Keratinocyte (primary cell): ENCODE measurements at regions not wholly inside any gene's neighbourhood (a gene's known extent, or its start where the extent isn't known, plus 50 kb on each side); places are given as distances from the start of the nearest gene placed in this dataset.

Source experiments
- DNase-seq: peaks from one replicate; pipeline ENCODE4 v3.0.0-alpha.2; 2011; ENCODE audit warnings: low read depth, missing footprints, low spot score
- FAIRE-seq: peaks from 2 replicates; lab custom pipeline; 2011; peaks lifted over from hg19 to GRCh38; lab: Jason Lieb, UNC
- H2AFZ ChIP-seq: 2 replicates; pipeline ENCODE4 v1.6.0; 2012; ENCODE audit warnings: low read length, control low read depth, inconsistent platforms; ENCODE audit not compliant: control insufficient read depth
- H3K27ac ChIP-seq: 2 replicates; pipeline ENCODE4 v1.5.1; 2011; ENCODE audit warnings: low read length; ENCODE audit not compliant: control insufficient read depth, insufficient read depth
- H3K27me3 ChIP-seq: 3 replicates; pipeline ENCODE4 v1.6.0; 2011; ENCODE audit warnings: low read length; ENCODE audit not compliant: control insufficient read depth, insufficient read depth; ENCODE audit errors: extremely low read depth
- H3K36me3 ChIP-seq, 2 experiments: 2 replicates in 1 of 2; 3 replicates in 1 of 2; pipeline ENCODE4 v1.5.1; 2011; ENCODE audit warnings: low read length in 2 of 2, mild to moderate bottlenecking in 1 of 2; ENCODE audit not compliant: control insufficient read depth in 2 of 2, insufficient read depth in 2 of 2; ENCODE audit errors: extremely low read depth in 1 of 2
- H3K4me1 ChIP-seq: 3 replicates; pipeline ENCODE4 v1.5.1; 2011; ENCODE audit warnings: low read length; ENCODE audit not compliant: control insufficient read depth, insufficient read depth; ENCODE audit errors: extremely low read depth
- H3K4me2 ChIP-seq: 3 replicates; pipeline ENCODE4 v1.6.0; 2011; ENCODE audit warnings: low read depth, low read length; ENCODE audit not compliant: control insufficient read depth, insufficient read depth; ENCODE audit errors: extremely low read depth
- H3K4me3 ChIP-seq, 3 experiments: fragments of 200-600 bp in 1 of 3; sonication (generic) in 1 of 3; 2 replicates in 2 of 3; 3 replicates in 1 of 3; pipeline ENCODE4 v1.5.1; 2011 to 2016; ENCODE audit warnings: low read length in 3 of 3, mild to moderate bottlenecking in 3 of 3, control low read depth in 2 of 3, inconsistent platforms in 1 of 3, low read depth in 1 of 3, mixed read lengths in 1 of 3, mixed run types in 1 of 3, moderate library complexity in 1 of 3; ENCODE audit not compliant: control insufficient read depth in 2 of 3, insufficient read depth in 2 of 3; ENCODE audit errors: extremely low read depth in 1 of 3
- H3K79me2 ChIP-seq: 2 replicates; pipeline ENCODE4 v1.6.0; 2012; ENCODE audit warnings: low read length; ENCODE audit not compliant: control insufficient read depth, insufficient read depth
- H3K9ac ChIP-seq: 3 replicates; pipeline ENCODE4 v1.6.0; 2011; ENCODE audit warnings: low read length; ENCODE audit not compliant: control insufficient read depth, insufficient read depth; ENCODE audit errors: extremely low read depth
- H3K9me1 ChIP-seq: 3 replicates; pipeline ENCODE4 v1.6.0; 2011; ENCODE audit warnings: low read length; ENCODE audit not compliant: control insufficient read depth, insufficient read depth; ENCODE audit errors: extremely low read depth
- H3K9me3 ChIP-seq: 2 replicates; pipeline ENCODE4 v1.5.1; 2012; ENCODE audit warnings: low read depth, low read length; ENCODE audit not compliant: control insufficient read depth
- H4K20me1 ChIP-seq: 3 replicates; pipeline ENCODE4 v1.6.0; 2011; ENCODE audit warnings: low read length; ENCODE audit not compliant: control insufficient read depth, insufficient read depth; ENCODE audit errors: extremely low read depth
- EZH2 ChIP-seq: IDR thresholded peaks from one replicate; pipeline ENCODE4 v1.6.1; 2012; ENCODE audit warnings: inconsistent platforms, mild to moderate bottlenecking, low read length, moderate library complexity
- dilution Hi-C: fragments of 300-500 bp; cut with MboI; formaldehyde crosslinking; loops from one replicate; pipeline ENCODE4 v1.7.0; 2020; ENCODE audit warnings: low sequenced_read_pairs; ENCODE audit not compliant: extremely low pct_ligation_motif_present
- TF ChIP-seq, protein P1 (sequence below), 3 experiments: IDR thresholded peaks in 1 of 3; conservative IDR thresholded peaks in 1 of 3; optimal IDR thresholded peaks in 1 of 3; 2 replicates in 2 of 3; 3 replicates in 1 of 3; pipeline versions ENCODE3 to v1.5.1; 2011; ENCODE audit warnings: low read length in 3 of 3, mild to moderate bottlenecking in 3 of 3, moderate library complexity in 2 of 3, control low read depth in 1 of 3, inconsistent platforms in 1 of 3; ENCODE audit not compliant: insufficient read depth in 2 of 3; ENCODE audit errors: extremely low read depth in 1 of 3

DNA sequence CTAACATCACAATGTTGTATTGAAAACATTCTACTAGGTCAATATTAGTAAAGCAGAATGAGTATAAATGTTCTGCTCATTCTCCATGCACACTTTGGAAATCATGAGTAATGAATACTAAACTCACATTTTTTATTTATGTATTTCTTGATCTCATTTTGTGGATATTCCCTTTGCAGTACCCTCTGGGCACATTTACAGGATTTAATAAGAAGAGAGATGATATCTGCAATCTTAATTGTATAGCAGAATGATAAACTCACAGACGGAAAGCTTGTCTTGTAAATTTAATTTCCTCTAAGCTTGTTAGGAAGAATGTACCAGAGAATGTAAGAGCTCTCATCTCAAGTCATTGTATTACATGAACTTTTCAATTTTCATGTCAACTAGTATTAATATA lies 1279.7 kb downstream of the PCDH7 start:
- no peak overlapping the region for H3K4me2 ChIP-seq
- dilution Hi-C loops, result no loop called here
- no peak for FAIRE-seq
- H3K4me3 ChIP-seq, result no peak overlapping the region
- H3K9ac ChIP-seq, result no peak overlapping the region
- no peaks in the 10 kb centered on the region for H3K36me3 ChIP-seq
- DNase-seq, result no peak
- H3K79me2 ChIP-seq, result no peaks in the 10 kb centered on the region
- no peaks in the 10 kb centered on the region for H3K27me3 ChIP-seq
- no peak for TF ChIP-seq EZH2
- TF ChIP-seq, protein P1, sequence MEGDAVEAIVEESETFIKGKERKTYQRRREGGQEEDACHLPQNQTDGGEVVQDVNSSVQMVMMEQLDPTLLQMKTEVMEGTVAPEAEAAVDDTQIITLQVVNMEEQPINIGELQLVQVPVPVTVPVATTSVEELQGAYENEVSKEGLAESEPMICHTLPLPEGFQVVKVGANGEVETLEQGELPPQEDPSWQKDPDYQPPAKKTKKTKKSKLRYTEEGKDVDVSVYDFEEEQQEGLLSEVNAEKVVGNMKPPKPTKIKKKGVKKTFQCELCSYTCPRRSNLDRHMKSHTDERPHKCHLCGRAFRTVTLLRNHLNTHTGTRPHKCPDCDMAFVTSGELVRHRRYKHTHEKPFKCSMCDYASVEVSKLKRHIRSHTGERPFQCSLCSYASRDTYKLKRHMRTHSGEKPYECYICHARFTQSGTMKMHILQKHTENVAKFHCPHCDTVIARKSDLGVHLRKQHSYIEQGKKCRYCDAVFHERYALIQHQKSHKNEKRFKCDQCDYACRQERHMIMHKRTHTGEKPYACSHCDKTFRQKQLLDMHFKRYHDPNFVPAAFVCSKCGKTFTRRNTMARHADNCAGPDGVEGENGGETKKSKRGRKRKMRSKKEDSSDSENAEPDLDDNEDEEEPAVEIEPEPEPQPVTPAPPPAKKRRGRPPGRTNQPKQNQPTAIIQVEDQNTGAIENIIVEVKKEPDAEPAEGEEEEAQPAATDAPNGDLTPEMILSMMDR (optimal IDR thresholded peaks at IDR 0.05 in 1 of 3, IDR thresholded peaks at IDR 0.05 in 1 of 3, conservative IDR thresholded peaks at IDR 0.05 in 1 of 3; ENCODE audit: extremely low read depth in 1 of 3, insufficient read depth in 2 of 3, low read length in 3 of 3), result no peak
- H3K4me1 ChIP-seq, result no peaks in the 10 kb centered on the region
- no peak overlapping the region for H2AFZ ChIP-seq
- H3K27ac ChIP-seq, result no peak overlapping the region
- no peaks in the 10 kb centered on the region for H4K20me1 ChIP-seq
- H3K9me3 ChIP-seq, result no peaks in the 10 kb centered on the region
- no peaks in the 10 kb centered on the region for H3K9me1 ChIP-seq

DNA sequence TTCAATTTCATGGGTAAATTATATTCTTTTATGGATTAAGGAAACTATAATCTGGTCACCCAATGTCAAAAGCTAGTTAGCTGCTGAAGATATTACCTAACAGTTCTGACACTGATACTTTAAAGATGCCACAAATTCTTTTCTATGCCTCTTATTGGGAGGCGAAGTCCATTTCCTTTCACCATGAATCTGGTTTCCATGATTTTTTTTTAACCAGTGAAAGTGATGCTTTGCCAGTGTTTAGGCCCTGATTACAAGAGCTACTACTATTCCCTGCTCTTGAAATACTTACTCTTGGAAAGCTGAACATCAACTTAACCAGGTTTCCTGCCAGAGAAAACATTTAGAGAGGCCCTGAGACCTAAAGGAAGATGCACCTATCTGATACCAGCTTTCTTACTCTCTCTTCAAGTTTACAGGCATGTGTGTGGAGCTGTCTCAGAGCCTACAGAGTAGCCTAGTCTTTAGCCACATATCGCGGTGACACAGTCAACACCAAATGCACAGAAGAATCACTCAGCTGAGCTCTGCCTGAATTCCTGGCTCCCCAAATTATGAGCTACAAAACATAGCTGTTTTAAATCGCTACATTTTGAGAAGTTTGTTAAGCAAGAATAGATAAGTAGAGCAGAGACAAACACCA lies 1280.8 kb downstream of the PCDH7 start:
- no peak overlapping the region for H3K27ac ChIP-seq
- FAIRE-seq, result no peak
- H3K36me3 ChIP-seq, result no peaks in the 10 kb centered on the region
- no peak overlapping the region for H3K4me3 ChIP-seq
- TF ChIP-seq EZH2, result no peak
- TF ChIP-seq, protein P1 (optimal IDR thresholded peaks at IDR 0.05 in 1 of 3, IDR thresholded peaks at IDR 0.05 in 1 of 3, conservative IDR thresholded peaks at IDR 0.05 in 1 of 3; ENCODE audit: extremely low read depth in 1 of 3, insufficient read depth in 2 of 3, low read length in 3 of 3), result no peak
- H3K9me3 ChIP-seq, result no peaks in the 10 kb centered on the region
- no peak for DNase-seq
- no peaks in the 10 kb centered on the region for H3K79me2 ChIP-seq
- H2AFZ ChIP-seq, result no peak overlapping the region
- no peaks in the 10 kb centered on the region for H4K20me1 ChIP-seq
- H3K9me1 ChIP-seq, result no peaks in the 10 kb centered on the region
- no peaks in the 10 kb centered on the region for H3K4me1 ChIP-seq
- H3K27me3 ChIP-seq, result no peaks in the 10 kb centered on the region
- no peak overlapping the region for H3K9ac ChIP-seq
- H3K4me2 ChIP-seq, result no peak overlapping the region
- dilution Hi-C loops, result no loop called here
